Right lobe of liver (tissue), 6 donors: ENCODE measurements at regions not wholly inside any gene's neighbourhood (a gene's known extent, or its start where the extent isn't known, plus 50 kb on each side); places are given as distances from the start of the nearest gene placed in this dataset.

Source experiments
- ATAC-seq, 4 donors: fragments of 200-7000 bp; cut with Tn5 transposase; one replicate each; pipeline ENCODE4 v1.9.1; 2020; ENCODE audit warnings: mild to moderate bottlenecking in 4 of 4, moderate library complexity in 4 of 4
- DNase-seq, 3 donors: peaks; one replicate each; pipeline ENCODE4 v3.0.0-alpha.2; 2020
- H3K27ac ChIP-seq, 3 donors: fragments of 200-600 bp; one replicate each; pipeline ENCODE4 v1.8.0; 2022
- H3K27me3 ChIP-seq, 2 donors: fragments of 200-600 bp; one replicate each; pipeline ENCODE4 v1.8.0; 2022
- H3K36me3 ChIP-seq, 4 donors: fragments of 200-600 bp; sonication (generic) in 1 of 4; one replicate each; pipeline versions ENCODE4 v1.5.1 to v1.8.0; 2017 to 2022; ENCODE audit warnings: control low read depth in 1 of 4
- H3K4me1 ChIP-seq, 4 donors: fragments of 200-600 bp; sonication (generic) in 1 of 4; one replicate each; pipeline versions ENCODE4 v1.5.1 to v1.8.0; 2017 to 2022; ENCODE audit warnings: control low read depth in 1 of 4
- H3K4me3 ChIP-seq, 3 donors: fragments of 200-600 bp; one replicate each; pipeline ENCODE4 v1.8.0; 2022
- H3K9me3 ChIP-seq, 4 donors: fragments of 200-600 bp; sonication (generic) in 1 of 4; one replicate each; pipeline versions ENCODE4 v1.5.1 to v1.8.0; 2017 to 2022; ENCODE audit warnings: control low read depth in 1 of 4
- CTCF ChIP-seq, 4 donors: fragments of 200-600 bp in 3 of 4; fragments of 450-650 bp in 1 of 4; IDR thresholded peaks; one replicate each; pipeline versions ENCODE4 v1.5.1 to v1.8.0; 2016 to 2022; ENCODE audit warnings: antibody characterized with exemption in 4 of 4, mild to moderate bottlenecking in 2 of 4
- POLR2A ChIP-seq: fragments of 450-650 bp; IDR thresholded peaks from one replicate; pipeline ENCODE4 v1.6.1; 2017; ENCODE audit warnings: antibody characterized with exemption, mild to moderate bottlenecking
- WGBS: methylation state at CpG from one replicate; pipeline ENCODE4 v1.1.6; 2018; ENCODE audit warnings: low coverage, low lambda C conversion rate; ENCODE audit not compliant: insufficient coverage; ENCODE audit errors: missing lambda C conversion rate; 5-methylcytosine and 5-hydroxymethylcytosine counted together
- intact Hi-C, 2 donors: fragments of 100-400 bp; cut with DNase I; formaldehyde crosslinking; loops; one replicate each; pipeline versions ENCODE4 v1.11.2 to v1.14.1; 2022
- donor health status: DM: no; HTN: yes; CAD: no.
- donor health status: DM: no; HTN: no; CAD: no.
- donor health status: DM: no; HTN: no; CAD: no.
- donor health status: DM: no; HTN: yes; CAD: no.
- donor health status: DM: no; HTN: yes; CAD: no.

GRCh38 chr3:80770106-80771074 is 991.1 kb downstream of the GBE1 start:
- Histone ChIP-seq H3K27me3 (no peaks in the 10 kb centered on the region), H3K4me1 (no peaks in the 10 kb centered on the region), H3K4me3 (peak overlapping the region in 1 of 3 donors; percentile 16), H3K9me3 (no peaks in the 10 kb centered on the region), H3K36me3 (no peaks in the 10 kb centered on the region), H3K27ac (no peak overlapping the region)
- DNase-seq (no peak), ATAC-seq (no peak)
- intact Hi-C loops, result no loop called here
- TF ChIP-seq CTCF (IDR thresholded peaks at IDR 0.05) (no peak), POLR2A (no peak)
- 87% methylated on average over 34 of the region's 61 CpGs for WGBS

GRCh38 chr3:80769683-80770082 is 991.8 kb downstream of the GBE1 start:
- DNase-seq (no peak), ATAC-seq (no peak)
- H3K36me3 ChIP-seq, result no peaks in the 10 kb centered on the region
- intact Hi-C loops, result no loop called here
- no peaks in the 10 kb centered on the region for H3K4me1 ChIP-seq
- H3K9me3 ChIP-seq, result no peaks in the 10 kb centered on the region
- no peak overlapping the region for H3K27ac ChIP-seq
- no peaks in the 10 kb centered on the region for H3K27me3 ChIP-seq
- TF ChIP-seq CTCF (IDR thresholded peaks at IDR 0.05), result no peak
- no peak for TF ChIP-seq POLR2A
- peak overlapping the region in 1 of 3 donors; percentile 16 for H3K4me3 ChIP-seq
- 68% methylated on average over 4 of the region's 12 CpGs for WGBS

GRCh38 chr3:80767604-80768003 is 993.8 kb downstream of the GBE1 start:
- Histone ChIP-seq H3K27me3 (no peaks in the 10 kb centered on the region), H3K4me3 (no peak overlapping the region), H3K27ac (no peak overlapping the region), H3K4me1 (no peaks in the 10 kb centered on the region), H3K9me3 (no peaks in the 10 kb centered on the region), H3K36me3 (no peaks in the 10 kb centered on the region)
- DNase-seq, result no peak
- 27% methylated on average over 4 of the region's 4 CpGs for WGBS
- intact Hi-C loops, result no loop called here
- no peak for ATAC-seq
- no peak for TF ChIP-seq POLR2A
- TF ChIP-seq CTCF (IDR thresholded peaks at IDR 0.05), result no peak

- WGBS, result 52% methylated on average over 7 of the region's 8 CpGs
- intact Hi-C loops, result no loop called here
- no peak for DNase-seq
- Histone ChIP-seq H3K4me1 (no peaks in the 10 kb centered on the region), H3K27me3 (no peaks in the 10 kb centered on the region), H3K9me3 (no peaks in the 10 kb centered on the region), H3K27ac (no peak overlapping the region), H3K36me3 (no peaks in the 10 kb centered on the region), H3K4me3 (no peak overlapping the region)
- TF ChIP-seq POLR2A (no peak), CTCF (IDR thresholded peaks at IDR 0.05) (no peak)
- ATAC-seq, result no peak
These were observed 987.2 kb upstream of the ROBO1 start for GRCh38 chr3:80754969-80755368.
